Activated CD8-positive, alpha-beta memory T cell treated with anti-CD3 and anti-CD28 coated beads, Interleukin-2, amount 50 U/mL, for 24 hours (primary cell): ENCODE measurements at regions not wholly inside any gene's neighbourhood (a gene's known extent, or its start where the extent isn't known, plus 50 kb on each side); places are given as distances from the start of the nearest gene placed in this dataset.
"Not testable (repeated sequence)": the region's sequence is repeated elsewhere in the genome, so short reads cannot be mapped to it uniquely, and the experiment has no call there.

ENCODE experiments used
- DNase-seq: peaks from one replicate; pipeline ENCODE4 v3.0.0-alpha.2; 2020; ENCODE audit errors: extremely low read depth

DNA sequence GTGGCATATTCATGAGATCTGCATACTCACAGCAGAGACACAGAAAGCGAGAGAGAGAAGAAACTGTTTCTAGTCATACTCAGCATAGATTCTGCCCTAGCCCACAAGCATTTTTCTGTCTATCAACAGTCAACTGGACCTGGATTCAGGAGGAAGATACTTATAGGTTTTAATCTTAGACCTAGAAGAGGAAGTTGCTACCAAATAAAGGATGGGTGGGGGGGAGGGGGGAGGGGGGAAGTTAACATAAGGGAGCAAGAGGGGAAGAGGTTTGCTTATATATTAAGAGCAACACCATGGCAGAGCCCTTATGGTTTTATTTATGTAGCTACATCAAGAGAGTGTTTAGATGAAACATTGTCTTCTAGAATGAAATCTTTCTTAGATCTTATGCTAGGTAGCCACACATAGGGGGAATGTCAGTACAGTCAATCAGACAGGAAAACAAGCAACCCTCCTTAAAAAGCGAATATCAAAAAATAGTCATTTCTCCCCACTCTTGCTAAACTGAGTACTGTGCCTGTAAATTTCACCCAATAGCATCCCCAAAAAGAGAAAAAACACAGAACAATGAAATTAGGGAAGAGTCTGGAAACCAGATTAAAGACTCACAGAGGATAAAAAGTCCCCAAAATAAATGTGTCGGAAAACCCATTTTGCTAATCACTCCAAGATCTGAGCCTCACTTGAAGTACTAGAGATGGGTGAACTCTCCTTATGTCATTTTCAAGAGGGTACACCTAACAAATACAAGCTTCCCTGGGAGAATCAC is 192.7 kb upstream of the NR4A3 start:
- no peak for DNase-seq

DNA sequence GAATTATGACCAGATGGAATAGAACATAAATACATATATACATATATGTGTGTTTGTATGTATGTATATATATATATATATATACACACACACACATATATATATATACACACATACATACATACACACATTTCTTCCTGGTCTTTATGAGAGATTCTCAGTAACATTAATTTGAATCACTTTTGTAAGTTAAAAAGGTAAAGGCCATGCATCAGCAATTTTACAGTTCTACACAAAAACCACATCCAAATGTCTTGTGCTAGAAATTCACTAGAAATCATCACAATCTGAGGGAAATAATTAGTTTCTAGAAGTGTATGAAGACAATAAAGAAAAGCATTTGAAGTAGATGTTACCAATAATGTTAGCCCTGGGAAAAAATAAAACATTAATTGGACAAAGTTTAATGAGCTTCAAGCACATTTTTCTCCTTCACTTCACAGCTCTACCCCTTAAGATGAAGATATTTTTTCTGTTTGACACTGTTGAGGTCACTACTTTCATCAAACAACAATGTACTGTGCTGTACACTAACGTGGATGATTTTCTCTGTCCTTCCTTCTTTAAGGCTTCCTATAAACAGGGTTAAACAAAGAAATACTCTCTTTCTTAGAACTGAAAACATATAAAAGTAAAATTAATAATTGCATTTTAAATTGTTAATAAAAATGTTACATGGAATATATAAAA is 189.2 kb upstream of the NR4A3 start:
- no peak for DNase-seq

DNA sequence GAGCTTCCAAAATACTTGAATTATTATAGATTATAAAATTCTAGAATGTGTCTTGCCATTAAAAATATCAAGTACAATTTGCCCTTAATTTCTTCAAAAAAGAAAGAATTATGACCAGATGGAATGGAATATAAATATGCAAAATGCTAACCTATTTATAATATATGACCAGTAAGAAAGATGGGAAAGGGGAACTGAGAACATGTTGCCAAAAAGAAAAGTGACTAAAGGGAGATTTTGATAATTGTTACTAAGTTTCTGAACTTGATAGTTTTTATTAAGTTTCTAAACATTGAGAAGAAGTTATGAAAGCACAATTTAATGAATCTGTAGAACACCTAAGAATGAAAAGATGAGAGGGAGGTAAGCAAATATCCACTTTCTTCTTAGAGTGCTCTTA is 188.4 kb upstream of the NR4A3 start:
- DNase-seq, result no peak

- no peak for DNase-seq
Measured at GRCh38 chr9:99634186-99634585, 187.5 kb upstream of the NR4A3 start.

- DNase-seq, result no peak
Measured at GRCh38 chr9:99635032-99635431, 186.7 kb upstream of the NR4A3 start.

DNA sequence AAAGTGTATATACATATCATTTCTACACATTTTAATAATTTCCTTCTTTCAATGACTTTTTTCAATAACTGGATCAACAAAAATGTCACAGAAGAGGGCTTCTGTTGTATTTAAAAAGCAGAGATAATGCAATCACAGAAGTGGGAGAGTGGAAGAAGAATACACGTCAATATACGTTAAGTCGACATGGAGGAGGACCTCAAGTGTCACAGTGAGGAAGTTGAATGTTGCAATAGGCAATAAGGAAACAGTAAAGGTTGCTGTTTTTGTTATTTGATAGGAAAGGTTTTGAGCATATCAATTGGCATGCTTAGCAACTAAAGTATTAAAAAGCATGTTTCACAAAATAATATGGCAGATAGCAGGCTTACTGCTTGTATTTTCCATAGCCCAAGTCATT is 184.0 kb upstream of the NR4A3 start:
- no peak for DNase-seq

- no peak for DNase-seq
Measured at GRCh38 chr9:99638971-99639370, 182.7 kb upstream of the NR4A3 start.

GRCh38 chr9:99647604-99648003 is 174.1 kb upstream of the NR4A3 start:
- DNase-seq, result no peak

GRCh38 chr9:99650187-99650874 is 171.4 kb upstream of the NR4A3 start:
- DNase-seq, result no peak

DNA sequence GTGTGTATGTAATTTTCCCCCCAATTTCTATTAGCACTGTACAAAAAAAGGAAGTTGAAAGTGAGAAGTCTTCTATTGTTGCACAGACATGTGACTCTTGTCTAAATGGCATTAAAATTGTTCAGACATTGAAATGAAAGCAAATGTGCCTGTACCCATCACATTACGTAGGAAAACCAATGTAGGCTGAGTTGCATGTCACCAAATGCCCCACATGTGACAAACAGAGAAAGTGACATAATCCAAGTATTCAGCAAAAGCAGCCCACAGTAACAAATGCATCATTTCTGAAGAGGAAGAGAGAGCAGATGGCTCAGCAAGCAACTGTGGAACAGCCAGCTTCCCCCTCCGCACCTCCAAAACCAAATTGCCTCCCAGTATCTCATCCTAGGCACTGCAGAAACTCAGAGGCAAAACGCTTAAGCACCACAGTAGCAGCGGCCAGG is 161.5 kb upstream of the NR4A3 start:
- DNase-seq, result no peak

GRCh38 chr9:99663297-99663696 is 158.4 kb upstream of the NR4A3 start:
- DNase-seq, result no peak

- DNase-seq, result no peak
Measured at GRCh38 chr9:99663856-99664255, 157.8 kb upstream of the NR4A3 start.

GRCh38 chr9:99666571-99666970 is 155.1 kb upstream of the NR4A3 start:
- DNase-seq, result no peak

DNA sequence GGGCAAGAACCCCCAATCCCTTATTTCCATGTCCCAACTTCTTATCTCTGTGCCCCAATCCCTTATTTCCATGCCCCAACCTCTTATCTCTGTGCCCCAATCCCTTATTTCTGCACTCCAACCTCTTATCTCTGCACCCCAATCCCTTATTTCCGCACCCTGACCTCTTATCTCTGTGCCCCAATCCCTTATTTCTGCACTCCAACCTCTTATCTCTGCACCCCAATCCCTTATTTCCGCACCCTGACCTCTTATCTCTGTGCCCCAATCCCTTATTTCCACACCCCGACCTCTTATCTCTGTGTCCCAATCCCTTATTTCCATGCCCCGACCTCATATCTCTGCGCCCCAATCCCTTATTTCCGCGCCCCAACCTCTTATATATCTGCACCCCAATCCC is 150.8 kb upstream of the NR4A3 start:
- DNase-seq, result not testable (repeated sequence)

DNA sequence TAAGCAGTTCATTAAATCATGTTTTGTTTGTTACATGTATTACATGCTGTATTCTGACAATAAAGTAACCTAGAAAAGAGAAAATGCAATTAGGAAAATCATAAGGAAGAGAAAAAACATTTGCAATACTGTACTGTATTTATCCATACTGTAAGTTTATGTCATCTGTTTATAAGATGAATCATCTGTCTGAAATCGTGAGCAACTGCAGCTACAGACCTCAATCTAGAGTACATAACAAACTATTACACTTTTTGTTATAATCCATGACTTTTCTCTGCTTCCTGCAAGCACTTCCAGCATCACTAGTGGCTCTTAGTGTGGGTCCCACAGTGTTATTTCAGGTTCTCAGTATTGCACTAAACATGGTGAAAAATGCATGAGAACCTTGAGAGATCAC is 144.4 kb upstream of the NR4A3 start:
- DNase-seq, result no peak

GRCh38 chr9:99678566-99678965 is 143.1 kb upstream of the NR4A3 start:
- no peak for DNase-seq

GRCh38 chr9:99680191-99680590 is 141.5 kb upstream of the NR4A3 start:
- no peak for DNase-seq

GRCh38 chr9:99681113-99681512 is 140.6 kb upstream of the NR4A3 start:
- DNase-seq, result no peak

DNA sequence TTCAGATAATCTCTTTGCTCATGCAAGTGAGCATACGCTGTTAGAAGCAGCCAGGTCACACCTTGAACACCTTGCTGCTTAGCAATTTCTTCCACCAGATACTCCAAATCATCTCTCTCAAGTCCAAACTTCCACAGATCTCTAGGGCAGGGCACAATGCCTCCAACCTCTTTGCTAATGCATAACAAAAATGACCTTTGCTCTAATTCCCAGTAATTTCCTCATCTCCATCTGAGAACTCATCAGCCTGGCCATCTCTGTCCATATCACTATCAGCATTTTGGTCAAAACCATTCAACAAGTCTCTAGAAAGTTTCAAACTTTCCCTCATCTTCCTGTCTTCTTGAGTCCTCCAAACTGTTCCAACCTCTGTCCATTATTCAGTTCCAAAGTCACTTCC is 139.3 kb upstream of the NR4A3 start:
- DNase-seq, result no peak

GRCh38 chr9:99682870-99683269 is 138.8 kb upstream of the NR4A3 start:
- no peak for DNase-seq

DNA sequence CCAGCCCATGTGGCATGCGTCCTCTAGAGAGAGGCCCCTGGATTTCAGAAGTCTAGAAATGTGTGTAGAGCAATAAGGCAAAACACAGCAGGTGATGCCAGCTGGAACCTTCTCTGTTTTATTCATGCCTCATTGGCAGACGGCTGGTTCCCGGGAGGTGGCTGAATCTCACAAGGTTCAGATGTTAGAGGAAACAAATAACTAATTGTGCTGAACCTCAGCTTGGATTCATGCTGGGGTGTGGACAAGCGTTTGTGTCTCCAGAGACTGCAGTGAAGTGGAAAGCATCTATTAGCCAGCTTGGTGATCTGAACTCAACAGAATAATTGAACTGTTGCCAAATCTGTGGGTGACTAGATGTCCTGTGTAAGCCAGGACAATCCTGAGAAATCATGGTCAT is 131.1 kb upstream of the NR4A3 start:
- no peak for DNase-seq

GRCh38 chr9:99693888-99694287 is 127.8 kb upstream of the NR4A3 start:
- no peak for DNase-seq

- no peak for DNase-seq
Measured at GRCh38 chr9:99694393-99694792, 127.3 kb upstream of the NR4A3 start.
